Hepatocyte (in vitro differentiated cells): ENCODE measurements at regions not wholly inside any gene's neighbourhood (a gene's known extent, or its start where the extent isn't known, plus 50 kb on each side); places are given as distances from the start of the nearest gene placed in this dataset.

Source experiments
- DNase-seq: peaks from one replicate; pipeline ENCODE4 v3.0.0-alpha.2; 2016; ENCODE audit warnings: low spot score
- H2AFZ ChIP-seq: fragments of 200-600 bp; sonication (generic); 2 replicates; pipeline ENCODE4 v1.6.0; 2016; ENCODE audit warnings: antibody characterized with exemption, mild to moderate bottlenecking
- H3K27ac ChIP-seq: fragments of 200-600 bp; sonication (generic); 2 replicates; pipeline ENCODE4 v1.5.1; 2016; ENCODE audit warnings: mild to moderate bottlenecking
- H3K27me3 ChIP-seq: fragments of 200-600 bp; sonication (generic); 2 replicates; pipeline ENCODE4 v1.6.1; 2016
- H3K36me3 ChIP-seq: fragments of 200-600 bp; sonication (generic); replicated peaks from 2 replicates; pipeline ENCODE4 v1.5.1; 2016; ENCODE audit warnings: low read depth; ENCODE audit not compliant: insufficient read depth
- H3K4me1 ChIP-seq: fragments of 200-600 bp; sonication (generic); 2 replicates; pipeline ENCODE4 v1.5.1; 2016; ENCODE audit warnings: mild to moderate bottlenecking, moderate library complexity; ENCODE audit not compliant: insufficient read depth
- H3K4me2 ChIP-seq: fragments of 200-600 bp; sonication (generic); 2 replicates; pipeline ENCODE4 v1.6.0; 2016
- H3K4me3 ChIP-seq: fragments of 200-600 bp; sonication (generic); 2 replicates; pipeline ENCODE4 v1.5.1; 2016; ENCODE audit warnings: mild to moderate bottlenecking
- H3K79me2 ChIP-seq: fragments of 200-600 bp; sonication (generic); 2 replicates; pipeline ENCODE4 v1.6.0; 2017; ENCODE audit warnings: mild to moderate bottlenecking
- H3K9me2 ChIP-seq: fragments of 200-600 bp; sonication (generic); replicated peaks from 2 replicates; pipeline ENCODE4 v1.6.0; 2017; ENCODE audit warnings: mild to moderate bottlenecking; ENCODE audit not compliant: insufficient read depth
- H3K9me3 ChIP-seq: fragments of 200-600 bp; sonication (generic); 2 replicates; pipeline ENCODE4 v1.5.1; 2016; ENCODE audit warnings: low read depth, mild to moderate bottlenecking
- H4K20me1 ChIP-seq: fragments of 200-600 bp; sonication (generic); 2 replicates; pipeline ENCODE4 v1.6.0; 2016; ENCODE audit warnings: mild to moderate bottlenecking; ENCODE audit not compliant: insufficient read depth, poor library complexity, severe bottlenecking
- CTCF ChIP-seq: fragments of 200-600 bp; sonication (generic); IDR thresholded peaks from 2 replicates; pipeline ENCODE4 v1.5.1; 2016; ENCODE audit warnings: antibody characterized with exemption, mild to moderate bottlenecking; ENCODE audit not compliant: poor library complexity
- EZH2 ChIP-seq: fragments of 200-600 bp; sonication (generic); IDR thresholded peaks from 2 replicates; pipeline ENCODE4 v1.6.1; 2016; ENCODE audit warnings: antibody characterized with exemption, mild to moderate bottlenecking, borderline replicate concordance
- EZH2phosphoT487 ChIP-seq: fragments of 200-600 bp; sonication (generic); IDR thresholded peaks from one replicate; pipeline ENCODE4 v1.6.1; 2018; ENCODE audit warnings: antibody characterized with exemption, mild to moderate bottlenecking, low read depth, moderate library complexity; ENCODE audit not compliant: unreplicated experiment, severe bottlenecking
- WGBS: methylation state at CpG from one replicate; pipeline ENCODE4 v1.1.6; 2016; ENCODE audit warnings: low lambda C conversion rate; ENCODE audit errors: missing lambda C conversion rate; 5-methylcytosine and 5-hydroxymethylcytosine counted together

- Histone ChIP-seq H3K9me2 (no peaks in the 10 kb centered on the region), H3K4me2 (no peak overlapping the region), H3K4me1 (no peaks in the 10 kb centered on the region), H3K4me3 (no peak overlapping the region), H3K36me3 (no peaks in the 10 kb centered on the region), H4K20me1 (no peaks in the 10 kb centered on the region), H2AFZ (no peak overlapping the region), H3K27ac (no peak overlapping the region), H3K27me3 (no peaks in the 10 kb centered on the region), H3K9me3 (no peaks in the 10 kb centered on the region), H3K79me2 (no peaks in the 10 kb centered on the region)
- no peak for TF ChIP-seq CTCF
- TF ChIP-seq EZH2 = no peak
- no peak for TF ChIP-seq EZH2phosphoT487
- no peak for DNase-seq
- 98% methylated on average over 2 of the region's 2 CpGs for WGBS
Observed at GRCh38 chr6:4268171-4268570, 132.8 kb upstream of the ECI2 start.

- H3K4me2 ChIP-seq = no peak overlapping the region
- no peaks in the 10 kb centered on the region for H3K27me3 ChIP-seq
- no peak overlapping the region for H2AFZ ChIP-seq
- no peaks in the 10 kb centered on the region for H3K9me2 ChIP-seq
- no peak overlapping the region for H3K27ac ChIP-seq
- H3K4me1 ChIP-seq = no peaks in the 10 kb centered on the region
- no peak overlapping the region for H3K4me3 ChIP-seq
- H4K20me1 ChIP-seq = no peaks in the 10 kb centered on the region
- DNase-seq = no peak
- H3K9me3 ChIP-seq = no peaks in the 10 kb centered on the region
- no peak for TF ChIP-seq CTCF
- TF ChIP-seq EZH2phosphoT487 = no peak
- TF ChIP-seq EZH2 = no peak
- WGBS = 92% methylated on average over 7 of the region's 7 CpGs
- H3K79me2 ChIP-seq = no peaks in the 10 kb centered on the region
- no peaks in the 10 kb centered on the region for H3K36me3 ChIP-seq
Observed at GRCh38 chr6:4265740-4266139, 130.4 kb upstream of the ECI2 start.

GRCh38 chr6:4264601-4265000 is 129.2 kb upstream of the ECI2 start:
- DNase-seq = no peak
- Histone ChIP-seq H3K79me2 (no peaks in the 10 kb centered on the region), H3K36me3 (no peaks in the 10 kb centered on the region), H3K4me1 (no peaks in the 10 kb centered on the region), H3K27me3 (no peaks in the 10 kb centered on the region), H3K9me2 (no peaks in the 10 kb centered on the region), H2AFZ (no peak overlapping the region), H3K4me2 (no peak overlapping the region), H3K27ac (no peak overlapping the region), H3K4me3 (no peak overlapping the region), H4K20me1 (no peaks in the 10 kb centered on the region), H3K9me3 (no peaks in the 10 kb centered on the region)
- no peak for TF ChIP-seq CTCF
- TF ChIP-seq EZH2phosphoT487 = no peak
- no peak for TF ChIP-seq EZH2
- 78% methylated on average over 1 of the region's 1 CpG for WGBS

- Histone ChIP-seq H3K9me3 (no peaks in the 10 kb centered on the region), H3K4me1 (no peaks in the 10 kb centered on the region), H3K36me3 (no peaks in the 10 kb centered on the region), H3K27me3 (no peaks in the 10 kb centered on the region), H3K9me2 (no peaks in the 10 kb centered on the region), H3K4me2 (no peak overlapping the region), H3K79me2 (no peaks in the 10 kb centered on the region), H3K27ac (no peak overlapping the region), H4K20me1 (no peaks in the 10 kb centered on the region), H2AFZ (no peak overlapping the region), H3K4me3 (no peak overlapping the region)
- DNase-seq = no peak
- 56% methylated on average over 3 of the region's 3 CpGs for WGBS
- TF ChIP-seq EZH2 (no peak), CTCF (no peak), EZH2phosphoT487 (no peak)
Observed at GRCh38 chr6:4264081-4264480, 128.7 kb upstream of the ECI2 start.
